ENCODE measurements at regions not wholly inside any gene's neighbourhood (a gene's known extent, or its start where the extent isn't known, plus 50 kb on each side); places are given as distances from the start of the nearest gene placed in this dataset.
A peak's percentile ranks its signal among the peaks of the same experiment; 100 is the strongest.

- H3K27ac Mint-ChIP-seq = no peak overlapping the region
- H3K9me3 Mint-ChIP-seq = no peaks in the 10 kb centered on the region
- no peak overlapping the region for H3K4me3 Mint-ChIP-seq
- no peaks in the 10 kb centered on the region for H3K36me3 Mint-ChIP-seq (ENCODE audit: low read depth)
- H3K27me3 Mint-ChIP-seq (ENCODE audit: low read depth) = no peaks in the 10 kb centered on the region
- TF ChIP-seq, protein P1, sequence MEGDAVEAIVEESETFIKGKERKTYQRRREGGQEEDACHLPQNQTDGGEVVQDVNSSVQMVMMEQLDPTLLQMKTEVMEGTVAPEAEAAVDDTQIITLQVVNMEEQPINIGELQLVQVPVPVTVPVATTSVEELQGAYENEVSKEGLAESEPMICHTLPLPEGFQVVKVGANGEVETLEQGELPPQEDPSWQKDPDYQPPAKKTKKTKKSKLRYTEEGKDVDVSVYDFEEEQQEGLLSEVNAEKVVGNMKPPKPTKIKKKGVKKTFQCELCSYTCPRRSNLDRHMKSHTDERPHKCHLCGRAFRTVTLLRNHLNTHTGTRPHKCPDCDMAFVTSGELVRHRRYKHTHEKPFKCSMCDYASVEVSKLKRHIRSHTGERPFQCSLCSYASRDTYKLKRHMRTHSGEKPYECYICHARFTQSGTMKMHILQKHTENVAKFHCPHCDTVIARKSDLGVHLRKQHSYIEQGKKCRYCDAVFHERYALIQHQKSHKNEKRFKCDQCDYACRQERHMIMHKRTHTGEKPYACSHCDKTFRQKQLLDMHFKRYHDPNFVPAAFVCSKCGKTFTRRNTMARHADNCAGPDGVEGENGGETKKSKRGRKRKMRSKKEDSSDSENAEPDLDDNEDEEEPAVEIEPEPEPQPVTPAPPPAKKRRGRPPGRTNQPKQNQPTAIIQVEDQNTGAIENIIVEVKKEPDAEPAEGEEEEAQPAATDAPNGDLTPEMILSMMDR (IDR thresholded peaks at IDR 0.05; ENCODE audit: unreplicated experiment in 3 of 3) = no peak
- H3K4me1 Mint-ChIP-seq = peaks cover 33% of the 10 kb centered on the region
Measured at GRCh38 chr13:40120781-40121180, 465.3 kb downstream of the COG6 start.

DNA sequence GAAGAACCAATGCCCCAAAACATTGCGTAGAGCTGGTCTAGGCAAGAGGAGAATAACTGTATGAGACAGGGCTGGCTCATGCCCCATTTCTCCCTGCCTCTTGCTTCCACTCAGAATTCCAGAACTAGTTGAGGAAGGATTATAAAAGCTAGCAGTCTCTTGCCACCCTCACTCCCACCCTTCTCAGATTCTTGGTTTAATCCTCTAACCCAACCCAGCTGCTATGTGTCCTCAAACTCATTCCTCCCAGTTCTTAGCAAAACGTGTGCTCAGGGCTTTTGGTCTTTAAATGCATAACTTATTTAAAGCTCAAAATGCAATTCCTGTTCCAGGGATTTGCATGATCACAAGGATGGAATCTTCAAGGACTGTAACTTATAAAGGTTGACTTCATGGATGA is 466.3 kb downstream of the COG6 start:
- H3K4me3 Mint-ChIP-seq = no peak overlapping the region
- peaks cover 31% of the 10 kb centered on the region for H3K4me1 Mint-ChIP-seq
- H3K27ac Mint-ChIP-seq = no peak overlapping the region
- TF ChIP-seq, protein P1 (IDR thresholded peaks at IDR 0.05; ENCODE audit: unreplicated experiment in 3 of 3) = no peak
- no peaks in the 10 kb centered on the region for H3K36me3 Mint-ChIP-seq (ENCODE audit: low read depth)
- H3K27me3 Mint-ChIP-seq (ENCODE audit: low read depth) = no peaks in the 10 kb centered on the region
- H3K9me3 Mint-ChIP-seq = no peaks in the 10 kb centered on the region

DNA sequence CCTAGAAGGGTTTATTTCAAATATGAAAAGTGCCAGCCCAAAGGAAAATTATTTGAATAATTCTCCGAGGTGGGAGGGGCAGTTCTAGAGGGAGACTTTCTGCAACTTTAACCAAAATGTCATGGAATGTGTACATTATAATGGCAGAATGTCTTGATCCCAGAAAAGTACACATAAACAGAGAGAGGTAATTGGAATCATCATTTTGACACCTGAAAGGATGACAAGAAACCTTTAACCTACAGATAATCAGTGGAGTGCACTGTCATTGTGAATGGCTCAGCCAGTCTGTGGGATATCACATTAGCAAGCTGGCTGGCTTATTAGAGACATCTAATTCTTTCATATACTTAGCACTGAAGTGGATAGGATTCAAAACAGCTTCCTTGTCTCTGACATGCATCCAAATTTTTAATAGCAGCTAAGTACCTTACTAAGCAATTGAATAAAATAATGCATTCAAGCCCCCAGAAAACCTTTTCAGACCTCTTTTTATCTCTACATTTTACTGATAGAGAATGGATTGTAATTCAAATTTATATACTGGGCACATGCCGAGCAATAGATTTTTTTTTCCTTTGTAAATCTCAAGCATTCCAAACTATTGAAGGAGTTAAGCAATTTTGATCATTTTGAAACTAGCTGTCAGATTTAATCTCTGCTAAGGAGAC is 468.6 kb downstream of the COG6 start:
- Mint-ChIP-seq H3K36me3 (ENCODE audit: low read depth) (no peaks in the 10 kb centered on the region), H3K27ac (no peak overlapping the region), H3K4me3 (no peak overlapping the region), H3K9me3 (no peaks in the 10 kb centered on the region), H3K4me1 (peaks cover 31% of the 10 kb centered on the region), H3K27me3 (ENCODE audit: low read depth) (no peaks in the 10 kb centered on the region)
- TF ChIP-seq, protein P1 (IDR thresholded peaks at IDR 0.05; ENCODE audit: unreplicated experiment in 3 of 3) = no peak

GRCh38 chr13:40124633-40125015 is 469.2 kb downstream of the COG6 start:
- H3K4me3 Mint-ChIP-seq = no peak overlapping the region
- H3K27me3 Mint-ChIP-seq (ENCODE audit: low read depth) = no peaks in the 10 kb centered on the region
- no peak overlapping the region for H3K27ac Mint-ChIP-seq
- TF ChIP-seq, protein P1 (IDR thresholded peaks at IDR 0.05; ENCODE audit: unreplicated experiment in 3 of 3) = no peak
- H3K36me3 Mint-ChIP-seq (ENCODE audit: low read depth) = no peaks in the 10 kb centered on the region
- H3K4me1 Mint-ChIP-seq = peaks cover 31% of the 10 kb centered on the region
- no peaks in the 10 kb centered on the region for H3K9me3 Mint-ChIP-seq

DNA sequence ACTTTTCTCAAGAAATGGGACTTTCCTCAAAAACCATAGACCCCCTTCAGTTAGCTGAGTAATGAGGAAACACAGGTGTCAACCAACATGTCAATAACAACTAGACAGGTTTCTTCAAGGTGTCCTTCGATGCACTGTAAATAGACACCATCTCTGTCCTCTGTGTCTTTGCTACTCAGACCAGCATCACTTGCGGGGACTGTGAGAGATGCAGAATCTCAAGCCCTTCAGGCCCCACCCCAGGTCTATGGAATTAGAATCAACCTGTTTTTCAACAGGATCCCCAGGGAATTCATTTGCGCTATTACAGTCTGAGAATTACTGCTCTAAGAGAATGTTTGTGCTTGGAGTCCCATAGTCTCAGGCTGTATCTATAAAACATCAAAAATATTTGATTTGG is 469.9 kb downstream of the COG6 start:
- peak overlapping the region in 1 of 3 experiments; percentile 25 for H3K27ac Mint-ChIP-seq
- H3K4me1 Mint-ChIP-seq = peaks cover 31% of the 10 kb centered on the region
- no peak overlapping the region for H3K4me3 Mint-ChIP-seq
- no peaks in the 10 kb centered on the region for H3K9me3 Mint-ChIP-seq
- no peaks in the 10 kb centered on the region for H3K36me3 Mint-ChIP-seq (ENCODE audit: low read depth)
- TF ChIP-seq, protein P1 (IDR thresholded peaks at IDR 0.05; ENCODE audit: unreplicated experiment in 3 of 3) = no peak
- H3K27me3 Mint-ChIP-seq (ENCODE audit: low read depth) = no peaks in the 10 kb centered on the region
